Gastroesophageal sphincter (tissue), 3 donors: ENCODE measurements at regions not wholly inside any gene's neighbourhood (a gene's known extent, or its start where the extent isn't known, plus 50 kb on each side); places are given as distances from the start of the nearest gene placed in this dataset.

Experiments used
- POLR2A ChIP-seq, 2 donors: fragments of 450-650 bp; IDR thresholded peaks; one replicate each; pipeline ENCODE4 v1.6.1; 2017; ENCODE audit warnings: antibody characterized with exemption in 2 of 2, mild to moderate bottlenecking in 2 of 2, moderate library complexity in 1 of 2
- TF ChIP-seq, protein P1 (sequence below), 4 experiments: fragments of 200-600 bp in 2 of 4; fragments of 450-650 bp in 2 of 4; sonication (generic) in 1 of 4; IDR thresholded peaks; one replicate each; pipeline ENCODE4 v1.5.1; 2017 to 2019; ENCODE audit warnings: antibody characterized with exemption in 4 of 4, mild to moderate bottlenecking in 2 of 4, moderate library complexity in 2 of 4

DNA sequence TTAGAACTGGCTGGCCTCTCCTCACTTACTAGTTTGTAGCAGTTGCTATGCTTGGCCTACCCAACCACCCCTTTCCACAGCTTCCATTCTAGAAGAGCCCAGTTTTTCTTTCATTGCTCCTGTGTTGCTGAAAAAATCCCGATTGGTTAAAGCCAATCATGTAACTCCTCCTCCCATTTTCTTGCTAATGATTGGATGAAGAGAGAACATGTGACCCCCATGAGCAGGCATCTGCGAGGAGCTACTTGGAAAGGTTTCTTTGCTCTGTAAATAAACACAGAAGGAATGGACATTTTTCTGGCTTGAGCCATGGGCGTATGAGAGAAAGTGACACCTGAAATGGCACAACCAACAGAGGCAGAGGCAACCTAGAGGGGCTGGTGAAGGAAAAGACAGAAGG, 773.8 kb upstream of the TBX3 start:
- TF ChIP-seq, protein P1, sequence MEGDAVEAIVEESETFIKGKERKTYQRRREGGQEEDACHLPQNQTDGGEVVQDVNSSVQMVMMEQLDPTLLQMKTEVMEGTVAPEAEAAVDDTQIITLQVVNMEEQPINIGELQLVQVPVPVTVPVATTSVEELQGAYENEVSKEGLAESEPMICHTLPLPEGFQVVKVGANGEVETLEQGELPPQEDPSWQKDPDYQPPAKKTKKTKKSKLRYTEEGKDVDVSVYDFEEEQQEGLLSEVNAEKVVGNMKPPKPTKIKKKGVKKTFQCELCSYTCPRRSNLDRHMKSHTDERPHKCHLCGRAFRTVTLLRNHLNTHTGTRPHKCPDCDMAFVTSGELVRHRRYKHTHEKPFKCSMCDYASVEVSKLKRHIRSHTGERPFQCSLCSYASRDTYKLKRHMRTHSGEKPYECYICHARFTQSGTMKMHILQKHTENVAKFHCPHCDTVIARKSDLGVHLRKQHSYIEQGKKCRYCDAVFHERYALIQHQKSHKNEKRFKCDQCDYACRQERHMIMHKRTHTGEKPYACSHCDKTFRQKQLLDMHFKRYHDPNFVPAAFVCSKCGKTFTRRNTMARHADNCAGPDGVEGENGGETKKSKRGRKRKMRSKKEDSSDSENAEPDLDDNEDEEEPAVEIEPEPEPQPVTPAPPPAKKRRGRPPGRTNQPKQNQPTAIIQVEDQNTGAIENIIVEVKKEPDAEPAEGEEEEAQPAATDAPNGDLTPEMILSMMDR (IDR thresholded peaks at IDR 0.05), result no peak
- TF ChIP-seq POLR2A (IDR thresholded peaks at IDR 0.05), result no peak
